HG02678 (cell line): ENCODE measurements at regions not wholly inside any gene's neighbourhood (a gene's known extent, or its start where the extent isn't known, plus 50 kb on each side); places are given as distances from the start of the nearest gene placed in this dataset.
A peak's percentile ranks its signal among the peaks of the same experiment; 100 is the strongest.
"Not testable (repeated sequence)": the region's sequence is repeated elsewhere in the genome, so short reads cannot be mapped to it uniquely, and the experiment has no call there.

Experiments
- ATAC-seq: cut with Tn5 transposase; IDR thresholded peaks from one replicate; pipeline ENCODE4 v1.9.1; 2021; ENCODE audit warnings: mild to moderate bottlenecking, moderate library complexity; ENCODE audit not compliant: unreplicated experiment

DNA sequence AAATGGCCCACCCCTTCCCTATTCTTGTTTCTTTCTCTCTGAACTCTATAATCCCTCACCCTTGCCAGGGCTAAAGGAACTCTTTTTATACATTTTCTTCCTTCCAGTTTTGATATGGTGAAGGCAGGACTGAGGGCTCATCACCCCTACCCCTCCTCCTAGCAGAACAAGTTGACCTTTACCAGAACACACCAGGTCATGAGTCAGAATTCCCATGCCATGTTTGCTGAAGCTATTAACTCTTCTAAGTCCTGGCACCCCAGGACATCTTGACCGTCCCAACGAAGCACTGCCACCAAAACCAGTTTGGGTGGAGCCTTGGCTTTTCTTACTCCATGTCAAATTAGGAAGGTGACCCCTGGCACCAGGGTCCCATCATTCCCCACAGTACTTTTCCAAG lies 57.5 kb upstream of the DYNLT3 start:
- ATAC-seq: no peak

DNA sequence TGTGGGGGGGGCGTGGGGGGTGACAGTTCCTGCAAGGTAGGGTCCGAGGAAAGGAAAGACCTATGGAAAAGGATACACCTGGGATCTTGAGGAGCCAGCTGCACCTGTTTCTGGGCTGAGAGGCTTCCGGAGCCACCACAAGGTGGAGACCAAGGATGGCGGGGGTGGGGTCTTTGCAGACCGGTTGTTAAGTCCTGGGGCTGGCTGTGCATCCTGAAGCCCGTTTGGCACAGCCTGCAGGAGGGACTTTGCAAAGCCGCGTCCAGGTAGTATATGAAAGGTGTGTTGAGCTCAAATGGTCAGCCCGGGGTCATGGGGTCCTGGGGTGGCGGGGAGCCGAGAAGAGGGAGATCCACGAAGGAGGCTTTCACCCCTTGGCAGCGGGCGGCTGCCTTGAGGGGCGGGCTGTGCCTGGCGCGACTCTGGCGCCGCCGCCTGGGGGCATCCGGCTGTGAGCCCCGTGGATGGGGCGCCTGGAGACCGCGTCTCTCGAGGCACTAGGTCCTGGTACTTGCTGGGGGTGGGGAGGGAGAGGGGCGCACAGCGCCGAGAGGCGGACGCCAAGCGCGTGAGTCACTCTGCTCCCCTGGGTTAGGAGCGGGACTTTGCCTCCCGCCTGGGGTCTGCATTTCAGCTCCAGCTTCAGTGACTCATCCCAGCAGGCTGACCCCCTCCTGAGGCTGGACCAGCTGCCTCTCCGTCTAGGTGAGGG lies 58.2 kb upstream of the DYNLT3 start:
- ATAC-seq: no peak

DNA sequence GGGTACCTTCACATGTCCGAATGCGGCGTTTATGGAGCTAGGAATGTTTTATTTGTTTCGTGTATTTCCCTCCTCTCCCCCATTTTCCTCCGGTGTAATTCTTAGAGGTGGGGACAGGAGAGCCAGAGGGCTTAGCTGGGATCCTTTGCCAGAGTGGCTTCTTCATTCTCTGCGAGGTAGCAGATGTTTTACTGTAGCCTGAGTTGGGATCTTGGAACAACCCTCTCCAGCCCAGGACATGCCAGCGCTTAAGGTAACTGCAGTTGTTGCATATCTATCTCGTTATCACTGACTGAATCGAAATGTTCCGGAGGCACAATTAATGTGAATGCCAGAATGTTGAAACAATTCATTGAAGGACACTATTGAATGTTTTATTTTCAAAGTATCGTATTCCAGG lies 59.0 kb upstream of the DYNLT3 start:
- no peak for ATAC-seq

DNA sequence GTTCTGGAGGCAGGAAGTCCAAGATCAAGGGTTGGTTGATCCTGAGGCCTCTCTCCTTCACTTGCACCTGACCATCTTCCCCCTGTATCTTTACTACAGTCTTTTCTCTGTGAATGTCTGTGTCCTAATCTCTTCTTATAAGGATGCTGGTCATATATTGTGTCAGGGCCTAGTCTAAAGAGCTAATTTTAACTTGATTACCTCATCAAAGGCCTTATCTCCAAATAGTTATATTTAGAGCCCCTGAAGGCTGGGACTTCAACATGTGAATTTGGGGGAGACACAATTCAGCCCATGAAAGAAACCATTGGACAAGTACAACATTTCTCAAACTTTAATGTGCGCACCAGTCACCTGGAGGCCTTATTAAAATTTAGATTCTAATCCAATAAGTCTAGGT lies 62.8 kb upstream of the DYNLT3 start:
- ATAC-seq: no peak

DNA sequence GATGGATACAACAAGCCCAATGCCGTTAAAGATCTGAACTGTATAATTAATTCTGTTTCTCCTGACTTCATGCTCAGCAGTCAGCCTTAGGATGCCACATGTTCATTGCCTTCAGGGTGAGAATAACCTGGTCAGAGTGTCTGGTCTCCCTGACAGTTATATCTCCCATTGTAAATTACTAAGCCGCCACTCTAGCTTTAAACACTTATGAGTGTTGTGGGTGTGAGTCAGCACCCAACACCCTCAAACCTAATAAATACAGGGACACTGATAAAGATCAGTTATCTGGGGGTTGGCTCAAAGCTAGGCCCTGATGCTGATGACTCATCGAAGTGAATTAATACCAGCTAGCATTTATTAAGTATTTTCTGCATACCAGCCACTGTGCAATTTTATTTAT lies 64.9 kb upstream of the DYNLT3 start:
- no peak for ATAC-seq

DNA sequence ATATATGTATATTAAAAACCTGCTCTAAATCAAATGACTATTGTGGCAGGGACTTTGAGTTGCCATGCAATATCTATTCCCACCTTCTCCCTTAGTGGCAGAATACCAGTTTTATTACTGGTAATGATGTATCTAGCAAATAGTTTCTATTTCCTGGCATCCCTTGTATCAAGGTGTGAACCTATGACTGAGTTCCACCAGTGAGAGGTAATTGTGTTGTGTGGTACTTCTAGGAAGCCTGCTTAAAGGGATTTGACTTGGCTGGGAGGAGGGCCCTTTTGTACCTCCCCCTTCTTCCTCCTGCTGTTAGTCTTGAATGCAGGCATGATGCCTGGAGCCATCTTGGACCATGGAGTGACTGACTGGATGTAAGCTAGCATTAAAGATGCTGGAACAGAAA lies 65.4 kb upstream of the DYNLT3 start:
- ATAC-seq: no peak

DNA sequence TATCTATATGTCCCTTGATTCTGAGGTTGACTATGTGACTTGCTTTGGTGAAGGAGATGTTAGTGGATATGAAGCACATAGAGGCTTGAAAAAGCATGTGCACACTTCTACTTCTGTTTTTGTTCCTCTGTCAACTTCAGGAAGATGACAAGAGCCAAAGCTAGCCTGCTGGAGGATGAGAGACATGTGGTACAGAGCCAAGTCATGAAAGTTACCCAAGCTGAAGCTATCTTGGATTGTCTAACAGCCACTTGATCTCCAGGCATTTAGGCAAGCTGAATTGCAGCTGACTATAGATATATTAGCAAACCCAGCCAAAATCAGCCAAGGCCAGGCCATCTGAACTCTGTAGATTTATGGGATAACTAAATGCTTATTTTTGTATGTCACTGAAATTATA lies 70.8 kb upstream of the DYNLT3 start:
- ATAC-seq: no peak

- ATAC-seq: no peak
Measured at GRCh38 chrX:37918703-37919102, 71.3 kb upstream of the DYNLT3 start.

DNA sequence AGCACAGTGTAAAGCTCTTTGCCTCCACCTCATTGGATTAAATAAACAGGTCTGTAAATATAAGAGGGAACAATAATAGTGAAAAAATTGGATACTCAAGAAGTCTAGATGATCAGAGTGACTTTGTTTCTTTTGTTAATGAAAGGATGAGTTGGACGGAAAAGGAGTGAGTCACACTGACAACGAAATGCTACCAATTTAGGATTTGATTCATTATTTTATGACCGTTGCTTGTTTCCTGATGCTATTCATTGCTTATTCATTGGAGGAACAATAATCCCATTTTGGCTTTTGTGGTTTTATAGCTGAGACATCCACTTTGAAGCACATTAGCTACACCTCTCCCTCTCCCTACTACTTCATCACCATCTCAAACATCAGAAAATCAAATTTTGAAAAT lies 74.4 kb upstream of the DYNLT3 start:
- no peak for ATAC-seq

- ATAC-seq: no peak
Measured at GRCh38 chrX:37922928-37923327, 75.6 kb upstream of the DYNLT3 start.

DNA sequence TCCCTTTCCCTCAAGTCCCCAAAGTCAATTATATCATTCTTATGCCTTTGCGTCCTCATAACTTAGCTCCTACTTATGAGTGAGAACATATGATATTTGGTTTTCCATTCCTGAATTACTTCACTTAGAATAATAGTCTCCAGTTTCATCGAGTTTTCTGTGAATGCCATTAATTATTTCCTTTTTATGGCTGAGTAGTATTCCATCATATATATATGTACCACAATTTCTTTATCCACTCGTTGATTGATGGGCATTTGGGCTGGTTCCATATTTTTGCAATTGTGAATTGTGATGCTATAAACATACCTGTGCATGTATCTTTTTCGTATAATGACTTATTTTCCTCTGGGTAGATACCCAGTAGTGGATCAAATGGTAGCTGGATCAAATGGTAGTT lies 78.4 kb upstream of the DYNLT3 start:
- not testable (repeated sequence) for ATAC-seq

DNA sequence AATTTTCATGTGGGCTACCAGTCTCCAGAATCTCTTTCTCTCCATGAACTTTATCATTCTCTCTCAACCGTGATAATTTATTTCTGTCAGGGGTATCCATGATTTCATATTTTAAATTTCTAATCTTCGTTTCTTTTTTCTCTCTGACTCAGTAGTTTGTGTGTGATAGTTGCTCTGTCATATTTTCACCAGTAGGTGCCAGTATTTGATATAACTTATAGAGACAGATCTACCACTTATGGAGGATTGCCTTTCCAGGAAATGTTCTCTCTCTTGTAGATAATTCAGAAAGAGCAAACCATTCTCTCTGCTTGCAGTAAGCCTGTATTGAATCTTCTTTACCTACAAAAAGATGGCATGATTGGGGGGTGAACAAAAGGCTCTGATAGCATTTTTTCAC lies 79.3 kb upstream of the DYNLT3 start:
- ATAC-seq: peak; percentile 51

GRCh38 chrX:37942170-37942569 lies 64.2 kb upstream of the SYTL5 start:
- ATAC-seq: no peak

DNA sequence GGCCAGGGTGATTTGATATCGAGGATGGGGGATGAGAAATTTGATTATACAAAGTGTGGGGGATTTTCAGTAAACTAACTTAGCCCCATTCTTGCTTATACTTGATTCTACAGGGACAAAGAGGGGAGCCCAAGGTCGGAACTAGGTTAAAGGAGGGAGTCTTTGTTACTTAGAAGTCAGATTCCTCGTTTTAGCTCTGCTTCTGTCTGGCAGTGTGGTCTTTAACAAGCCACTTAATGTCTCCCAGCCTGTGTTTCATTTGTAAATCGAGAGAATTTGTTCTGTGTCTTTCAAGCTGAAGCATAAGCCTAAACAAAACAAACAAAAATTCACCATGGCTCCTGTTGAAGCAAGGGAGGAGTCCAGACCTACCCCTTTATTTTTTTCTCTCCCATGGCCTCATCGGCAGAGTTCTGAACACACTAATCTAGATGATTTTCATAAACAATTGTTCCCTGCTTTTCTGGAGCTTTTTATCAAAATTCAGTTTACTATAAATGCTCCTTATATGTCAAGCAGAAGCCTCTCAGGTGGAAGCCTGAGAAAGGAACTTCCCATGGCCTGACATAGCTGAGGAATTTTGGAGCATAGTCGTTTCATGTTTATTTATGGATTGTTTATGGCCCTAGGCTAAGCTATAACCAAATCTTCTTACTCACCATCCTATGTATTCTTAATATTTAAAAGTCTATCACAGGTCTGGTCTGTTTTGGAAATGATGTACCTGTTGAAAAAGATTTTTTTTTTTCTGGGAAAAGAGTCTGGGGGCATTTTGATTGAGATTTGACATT lies 62.6 kb upstream of the SYTL5 start:
- ATAC-seq: no peak

DNA sequence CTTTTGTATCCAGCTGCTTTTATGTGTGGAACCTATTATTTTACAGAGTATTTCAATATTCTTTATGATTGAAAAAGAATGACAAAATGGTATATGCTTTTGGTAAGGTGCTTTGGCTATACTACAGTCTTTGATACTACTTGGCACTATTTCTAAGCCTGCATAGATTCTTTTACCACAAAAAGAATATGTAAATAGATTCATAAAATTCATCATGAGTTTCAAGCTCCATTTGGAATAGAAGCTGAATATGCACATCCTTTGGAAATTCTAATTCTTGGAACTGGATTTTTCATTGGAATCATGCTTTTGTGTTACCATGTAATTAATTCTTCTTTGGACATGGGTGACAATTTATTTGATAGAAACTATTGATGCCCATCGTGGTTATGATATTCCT lies 60.2 kb upstream of the SYTL5 start:
- no peak for ATAC-seq

DNA sequence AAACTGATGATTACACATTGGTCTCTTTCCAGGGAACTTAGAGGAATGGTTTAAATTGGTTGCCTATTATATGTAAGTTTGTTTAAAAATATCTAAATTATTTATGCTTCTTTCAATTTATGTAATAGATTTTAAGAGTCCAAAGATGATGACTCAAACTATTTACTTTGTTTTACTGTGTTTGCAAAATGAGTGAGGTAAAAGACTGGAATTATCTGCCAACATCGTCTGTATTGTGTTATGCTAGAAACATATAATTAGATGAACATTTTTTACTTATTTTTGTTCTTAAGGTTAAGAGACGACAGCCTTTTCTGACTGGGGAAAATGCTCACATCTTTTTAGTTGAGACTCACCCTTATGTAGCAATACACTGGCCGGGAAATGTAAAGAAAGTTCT lies 51.1 kb upstream of the SYTL5 start:
- ATAC-seq: no peak

DNA sequence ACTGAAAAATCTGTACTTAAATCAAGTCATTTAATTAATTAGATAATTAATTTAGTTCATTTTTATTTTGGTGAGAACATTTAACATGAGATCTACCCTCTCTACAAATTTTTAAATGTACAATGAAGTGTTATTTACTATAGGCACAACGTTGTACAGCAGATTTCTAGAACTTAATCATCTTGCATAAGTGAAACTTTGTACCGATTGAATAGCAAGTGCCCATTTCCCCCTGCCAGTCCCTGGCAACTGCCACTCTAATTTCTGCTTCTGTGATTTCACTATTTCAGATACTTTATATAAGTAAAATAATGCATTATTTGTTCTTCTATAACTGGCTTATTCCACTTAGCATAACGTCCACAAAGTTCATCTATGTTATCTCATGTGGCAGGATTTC lies 50.1 kb upstream of the SYTL5 start:
- ATAC-seq: no peak
